ENCODE measurements at regions not wholly inside any gene's neighbourhood (a gene's known extent, or its start where the extent isn't known, plus 50 kb on each side); places are given as distances from the start of the nearest gene placed in this dataset.

- no peaks in the 10 kb centered on the region for H3K9me3 ChIP-seq (ENCODE audit: insufficient read depth, low read depth, low read length)
- H3K4me1 ChIP-seq (ENCODE audit: insufficient read depth, low read length, poor library complexity, severe bottlenecking), result no peaks in the 10 kb centered on the region
- TF ChIP-seq CTCF (conservative IDR thresholded peaks at IDR 0.05; ENCODE audit: low read length), result no peak
- TF ChIP-seq EZH2phosphoT487 (IDR thresholded peaks at IDR 0.05; ENCODE audit: borderline replicate concordance), result no peak
- H2AFZ ChIP-seq (ENCODE audit: low read length), result no peak overlapping the region
- H3K27me3 ChIP-seq (ENCODE audit: insufficient read depth, low read length, poor library complexity, severe bottlenecking), result no peaks in the 10 kb centered on the region
- no peak overlapping the region for H3K9ac ChIP-seq (ENCODE audit: low read depth, low read length, poor library complexity, severe bottlenecking)
- H3F3A ChIP-seq (ENCODE audit: low read depth), result no peaks in the 10 kb centered on the region
- H3K4me3 ChIP-seq (ENCODE audit: low read length, poor library complexity, severe bottlenecking), result no peak overlapping the region
- no peak overlapping the region for H3K4me2 ChIP-seq (ENCODE audit: low read depth, low read length, poor library complexity, severe bottlenecking)
- H3K9me2 ChIP-seq (replicated peaks; ENCODE audit: low read depth, low read length), result no peaks in the 10 kb centered on the region
- H4K20me1 ChIP-seq (ENCODE audit: insufficient read depth, low read length, poor library complexity, severe bottlenecking), result no peaks in the 10 kb centered on the region
- H3K36me3 ChIP-seq (ENCODE audit: insufficient read depth, low read length), result no peaks in the 10 kb centered on the region
- H3K79me2 ChIP-seq (ENCODE audit: insufficient read depth, low read length), result no peaks in the 10 kb centered on the region
Observed at GRCh38 chr13:62635161-62635560, 1219.5 kb upstream of the PCDH20 start.

DNA sequence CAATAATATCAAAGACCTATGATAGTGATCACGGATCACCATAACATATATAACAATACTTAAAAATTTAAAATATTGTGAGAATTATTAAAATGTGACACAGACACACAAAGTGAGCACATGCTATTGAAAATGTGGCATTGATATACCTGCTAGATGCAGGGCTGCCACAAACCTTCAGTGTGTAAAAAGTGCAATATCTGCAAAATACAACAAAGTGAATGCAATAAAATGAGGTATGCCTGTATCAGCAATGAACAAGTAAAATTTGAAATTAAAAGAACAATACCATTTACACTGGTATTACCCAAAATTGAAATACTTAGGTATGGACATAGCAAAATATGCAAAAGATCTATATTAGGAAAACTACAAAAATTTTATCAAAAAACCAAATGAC, 1217.8 kb upstream of the PCDH20 start:
- no peaks in the 10 kb centered on the region for H3F3A ChIP-seq (ENCODE audit: low read depth)
- no peak overlapping the region for H3K9ac ChIP-seq (ENCODE audit: low read depth, low read length, poor library complexity, severe bottlenecking)
- no peaks in the 10 kb centered on the region for H3K27me3 ChIP-seq (ENCODE audit: insufficient read depth, low read length, poor library complexity, severe bottlenecking)
- H4K20me1 ChIP-seq (ENCODE audit: insufficient read depth, low read length, poor library complexity, severe bottlenecking), result no peaks in the 10 kb centered on the region
- no peaks in the 10 kb centered on the region for H3K79me2 ChIP-seq (ENCODE audit: insufficient read depth, low read length)
- H3K4me3 ChIP-seq (ENCODE audit: low read length, poor library complexity, severe bottlenecking), result no peak overlapping the region
- H3K9me2 ChIP-seq (replicated peaks; ENCODE audit: low read depth, low read length), result no peaks in the 10 kb centered on the region
- no peaks in the 10 kb centered on the region for H3K36me3 ChIP-seq (ENCODE audit: insufficient read depth, low read length)
- H3K4me2 ChIP-seq (ENCODE audit: low read depth, low read length, poor library complexity, severe bottlenecking), result no peak overlapping the region
- no peak for TF ChIP-seq CTCF (conservative IDR thresholded peaks at IDR 0.05; ENCODE audit: low read length)
- TF ChIP-seq EZH2phosphoT487 (IDR thresholded peaks at IDR 0.05; ENCODE audit: borderline replicate concordance), result no peak
- no peaks in the 10 kb centered on the region for H3K4me1 ChIP-seq (ENCODE audit: insufficient read depth, low read length, poor library complexity, severe bottlenecking)
- H3K9me3 ChIP-seq (ENCODE audit: insufficient read depth, low read depth, low read length), result no peaks in the 10 kb centered on the region
- no peak overlapping the region for H2AFZ ChIP-seq (ENCODE audit: low read length)

GRCh38 chr13:62631619-62632018, 1216.0 kb upstream of the PCDH20 start:
- H3K4me1 ChIP-seq (ENCODE audit: insufficient read depth, low read length, poor library complexity, severe bottlenecking), result no peaks in the 10 kb centered on the region
- no peak overlapping the region for H3K4me3 ChIP-seq (ENCODE audit: low read length, poor library complexity, severe bottlenecking)
- no peak overlapping the region for H3K4me2 ChIP-seq (ENCODE audit: low read depth, low read length, poor library complexity, severe bottlenecking)
- no peak overlapping the region for H3K9ac ChIP-seq (ENCODE audit: low read depth, low read length, poor library complexity, severe bottlenecking)
- no peaks in the 10 kb centered on the region for H3F3A ChIP-seq (ENCODE audit: low read depth)
- H2AFZ ChIP-seq (ENCODE audit: low read length), result no peak overlapping the region
- H3K36me3 ChIP-seq (ENCODE audit: insufficient read depth, low read length), result no peaks in the 10 kb centered on the region
- H4K20me1 ChIP-seq (ENCODE audit: insufficient read depth, low read length, poor library complexity, severe bottlenecking), result no peaks in the 10 kb centered on the region
- H3K9me2 ChIP-seq (replicated peaks; ENCODE audit: low read depth, low read length), result no peaks in the 10 kb centered on the region
- no peaks in the 10 kb centered on the region for H3K79me2 ChIP-seq (ENCODE audit: insufficient read depth, low read length)
- no peaks in the 10 kb centered on the region for H3K9me3 ChIP-seq (ENCODE audit: insufficient read depth, low read depth, low read length)
- no peaks in the 10 kb centered on the region for H3K27me3 ChIP-seq (ENCODE audit: insufficient read depth, low read length, poor library complexity, severe bottlenecking)
- no peak for TF ChIP-seq CTCF (conservative IDR thresholded peaks at IDR 0.05; ENCODE audit: low read length)
- TF ChIP-seq EZH2phosphoT487 (IDR thresholded peaks at IDR 0.05; ENCODE audit: borderline replicate concordance), result no peak

Data from Loucy (cell line).